Hepatocyte (in vitro differentiated cells): ENCODE measurements at regions not wholly inside any gene's neighbourhood (a gene's known extent, or its start where the extent isn't known, plus 50 kb on each side); places are given as distances from the start of the nearest gene placed in this dataset.
"Not testable (repeated sequence)": the region's sequence is repeated elsewhere in the genome, so short reads cannot be mapped to it uniquely, and the experiment has no call there.

Experiments used
- DNase-seq: peaks from one replicate; pipeline ENCODE4 v3.0.0-alpha.2; 2016; ENCODE audit warnings: low spot score
- H2AFZ ChIP-seq: fragments of 200-600 bp; sonication (generic); 2 replicates; pipeline ENCODE4 v1.6.0; 2016; ENCODE audit warnings: antibody characterized with exemption, mild to moderate bottlenecking
- H3K27ac ChIP-seq: fragments of 200-600 bp; sonication (generic); 2 replicates; pipeline ENCODE4 v1.5.1; 2016; ENCODE audit warnings: mild to moderate bottlenecking
- H3K27me3 ChIP-seq: fragments of 200-600 bp; sonication (generic); 2 replicates; pipeline ENCODE4 v1.6.1; 2016
- H3K36me3 ChIP-seq: fragments of 200-600 bp; sonication (generic); replicated peaks from 2 replicates; pipeline ENCODE4 v1.5.1; 2016; ENCODE audit warnings: low read depth; ENCODE audit not compliant: insufficient read depth
- H3K4me1 ChIP-seq: fragments of 200-600 bp; sonication (generic); 2 replicates; pipeline ENCODE4 v1.5.1; 2016; ENCODE audit warnings: mild to moderate bottlenecking, moderate library complexity; ENCODE audit not compliant: insufficient read depth
- H3K4me2 ChIP-seq: fragments of 200-600 bp; sonication (generic); 2 replicates; pipeline ENCODE4 v1.6.0; 2016
- H3K4me3 ChIP-seq: fragments of 200-600 bp; sonication (generic); 2 replicates; pipeline ENCODE4 v1.5.1; 2016; ENCODE audit warnings: mild to moderate bottlenecking
- H3K79me2 ChIP-seq: fragments of 200-600 bp; sonication (generic); 2 replicates; pipeline ENCODE4 v1.6.0; 2017; ENCODE audit warnings: mild to moderate bottlenecking
- H3K9me2 ChIP-seq: fragments of 200-600 bp; sonication (generic); replicated peaks from 2 replicates; pipeline ENCODE4 v1.6.0; 2017; ENCODE audit warnings: mild to moderate bottlenecking; ENCODE audit not compliant: insufficient read depth
- H3K9me3 ChIP-seq: fragments of 200-600 bp; sonication (generic); 2 replicates; pipeline ENCODE4 v1.5.1; 2016; ENCODE audit warnings: low read depth, mild to moderate bottlenecking
- H4K20me1 ChIP-seq: fragments of 200-600 bp; sonication (generic); 2 replicates; pipeline ENCODE4 v1.6.0; 2016; ENCODE audit warnings: mild to moderate bottlenecking; ENCODE audit not compliant: insufficient read depth, poor library complexity, severe bottlenecking
- EZH2 ChIP-seq: fragments of 200-600 bp; sonication (generic); IDR thresholded peaks from 2 replicates; pipeline ENCODE4 v1.6.1; 2016; ENCODE audit warnings: antibody characterized with exemption, mild to moderate bottlenecking, borderline replicate concordance
- EZH2phosphoT487 ChIP-seq: fragments of 200-600 bp; sonication (generic); IDR thresholded peaks from one replicate; pipeline ENCODE4 v1.6.1; 2018; ENCODE audit warnings: antibody characterized with exemption, mild to moderate bottlenecking, low read depth, moderate library complexity; ENCODE audit not compliant: unreplicated experiment, severe bottlenecking
- WGBS: methylation state at CpG from one replicate; pipeline ENCODE4 v1.1.6; 2016; ENCODE audit warnings: low lambda C conversion rate; ENCODE audit errors: missing lambda C conversion rate; 5-methylcytosine and 5-hydroxymethylcytosine counted together
- TF ChIP-seq, protein P1 (sequence below): fragments of 200-600 bp; sonication (generic); IDR thresholded peaks from 2 replicates; pipeline ENCODE4 v1.5.1; 2016; ENCODE audit warnings: antibody characterized with exemption, mild to moderate bottlenecking; ENCODE audit not compliant: poor library complexity

- H2AFZ ChIP-seq, result no peak overlapping the region
- H3K27me3 ChIP-seq, result peaks cover 9% of the 10 kb centered on the region
- no peaks in the 10 kb centered on the region for H3K36me3 ChIP-seq
- no peaks in the 10 kb centered on the region for H3K9me3 ChIP-seq
- no peaks in the 10 kb centered on the region for H3K79me2 ChIP-seq
- DNase-seq, result no peak
- no peaks in the 10 kb centered on the region for H3K9me2 ChIP-seq
- no peaks in the 10 kb centered on the region for H3K4me1 ChIP-seq
- H3K4me3 ChIP-seq, result no peak overlapping the region
- no peak overlapping the region for H3K27ac ChIP-seq
- no peaks in the 10 kb centered on the region for H4K20me1 ChIP-seq
- H3K4me2 ChIP-seq, result no peak overlapping the region
- TF ChIP-seq, protein P1, sequence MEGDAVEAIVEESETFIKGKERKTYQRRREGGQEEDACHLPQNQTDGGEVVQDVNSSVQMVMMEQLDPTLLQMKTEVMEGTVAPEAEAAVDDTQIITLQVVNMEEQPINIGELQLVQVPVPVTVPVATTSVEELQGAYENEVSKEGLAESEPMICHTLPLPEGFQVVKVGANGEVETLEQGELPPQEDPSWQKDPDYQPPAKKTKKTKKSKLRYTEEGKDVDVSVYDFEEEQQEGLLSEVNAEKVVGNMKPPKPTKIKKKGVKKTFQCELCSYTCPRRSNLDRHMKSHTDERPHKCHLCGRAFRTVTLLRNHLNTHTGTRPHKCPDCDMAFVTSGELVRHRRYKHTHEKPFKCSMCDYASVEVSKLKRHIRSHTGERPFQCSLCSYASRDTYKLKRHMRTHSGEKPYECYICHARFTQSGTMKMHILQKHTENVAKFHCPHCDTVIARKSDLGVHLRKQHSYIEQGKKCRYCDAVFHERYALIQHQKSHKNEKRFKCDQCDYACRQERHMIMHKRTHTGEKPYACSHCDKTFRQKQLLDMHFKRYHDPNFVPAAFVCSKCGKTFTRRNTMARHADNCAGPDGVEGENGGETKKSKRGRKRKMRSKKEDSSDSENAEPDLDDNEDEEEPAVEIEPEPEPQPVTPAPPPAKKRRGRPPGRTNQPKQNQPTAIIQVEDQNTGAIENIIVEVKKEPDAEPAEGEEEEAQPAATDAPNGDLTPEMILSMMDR, result no peak
- no peak for TF ChIP-seq EZH2phosphoT487
- TF ChIP-seq EZH2, result no peak
- 81% methylated on average over 19 of the region's 23 CpGs for WGBS
These were observed 68.6 kb downstream of the UNCX start for GRCh38 chr7:1301054-1301881.

GRCh38 chr7:1301882-1302251 lies 69.2 kb downstream of the UNCX start:
- no peak overlapping the region for H3K4me2 ChIP-seq
- H2AFZ ChIP-seq, result no peak overlapping the region
- no peaks in the 10 kb centered on the region for H3K36me3 ChIP-seq
- H3K79me2 ChIP-seq, result no peaks in the 10 kb centered on the region
- no peak for DNase-seq
- peaks cover 9% of the 10 kb centered on the region for H3K27me3 ChIP-seq
- H3K9me2 ChIP-seq, result no peaks in the 10 kb centered on the region
- 67% methylated on average over 16 of the region's 16 CpGs for WGBS
- H3K27ac ChIP-seq, result no peak overlapping the region
- no peaks in the 10 kb centered on the region for H4K20me1 ChIP-seq
- TF ChIP-seq EZH2phosphoT487, result no peak
- TF ChIP-seq EZH2, result no peak
- TF ChIP-seq, protein P1, result no peak
- no peaks in the 10 kb centered on the region for H3K4me1 ChIP-seq
- H3K4me3 ChIP-seq, result no peak overlapping the region
- H3K9me3 ChIP-seq, result no peaks in the 10 kb centered on the region

- H4K20me1 ChIP-seq, result no peaks in the 10 kb centered on the region
- H3K4me3 ChIP-seq, result no peak overlapping the region
- H3K27me3 ChIP-seq, result peaks cover 4% of the 10 kb centered on the region
- no peaks in the 10 kb centered on the region for H3K36me3 ChIP-seq
- no peak for DNase-seq
- H3K27ac ChIP-seq, result no peak overlapping the region
- no peaks in the 10 kb centered on the region for H3K79me2 ChIP-seq
- H3K4me1 ChIP-seq, result no peaks in the 10 kb centered on the region
- H3K9me2 ChIP-seq, result no peaks in the 10 kb centered on the region
- no peak for TF ChIP-seq EZH2phosphoT487
- TF ChIP-seq, protein P1, result no peak
- no peak for TF ChIP-seq EZH2
- no peaks in the 10 kb centered on the region for H3K9me3 ChIP-seq
- H3K4me2 ChIP-seq, result no peak overlapping the region
- H2AFZ ChIP-seq, result no peak overlapping the region
- 89% methylated on average over 11 of the region's 11 CpGs for WGBS
These were observed 70.3 kb downstream of the UNCX start for GRCh38 chr7:1302936-1303335.

- H3K79me2 ChIP-seq, H3K4me3 ChIP-seq, H3K36me3 ChIP-seq, H4K20me1 ChIP-seq, H3K27ac ChIP-seq, H3K27me3 ChIP-seq, H3K9me2 ChIP-seq, DNase-seq, H2AFZ ChIP-seq, H3K9me3 ChIP-seq, H3K4me2 ChIP-seq, H3K4me1 ChIP-seq: not testable (repeated sequence)
- 86% methylated on average over 15 of the region's 15 CpGs for WGBS
These were observed 71.3 kb downstream of the UNCX start for GRCh38 chr7:1304011-1304410.
